IMR-90 (cell line): ENCODE measurements at regions not wholly inside any gene's neighbourhood (a gene's known extent, or its start where the extent isn't known, plus 50 kb on each side); places are given as distances from the start of the nearest gene placed in this dataset.
A peak's percentile ranks its signal among the peaks of the same experiment; 100 is the strongest.

Experiments
- ATAC-seq: fragments of 200-7000 bp; cut with Tn5 transposase; 2 replicates; pipeline ENCODE4 v1.9.1; 2020; ENCODE audit warnings: low read depth, mild to moderate bottlenecking, moderate library complexity
- BruUV-seq: library from RNA; stranded (reverse); fragments of 400-500 nt; replicated peaks from 2 replicates; lab custom pipeline; 2021; lab: Mats Ljungman, UMichigan
- CTCF ChIA-PET: fragments of 300-600 bp; formaldehyde crosslinking; extraction: SDS; loops from one replicate; lab custom pipeline; 2021; ENCODE audit warnings: antibody characterized with exemption; lab: Yijun Ruan, JAX
- POLR2A ChIA-PET: fragments of 300-600 bp; sonication (Branson Sonifier 250); formaldehyde crosslinking; loops from one replicate; lab custom pipeline; 2022; ENCODE audit warnings: antibody characterized with exemption; ENCODE audit not compliant: unreplicated experiment; lab: Charles Lee
- DNase-seq: peaks from one replicate; pipeline ENCODE4 v3.0.0; 2013
- H2AFZ ChIP-seq: replicated peaks from 2 replicates; pipeline ENCODE3; 2013; ENCODE audit warnings: low read length, mild to moderate bottlenecking; ENCODE audit not compliant: poor library complexity
- H2AK5ac ChIP-seq: 2 replicates; pipeline ENCODE4 v1.6.1; 2013; ENCODE audit warnings: low read depth, low read length, inconsistent platforms
- H2AK9ac ChIP-seq: replicated peaks from 2 replicates; pipeline ENCODE3; 2013; ENCODE audit warnings: mild to moderate bottlenecking, low read depth, low read length, moderate library complexity; ENCODE audit not compliant: poor library complexity
- H2BK120ac ChIP-seq: 2 replicates; pipeline ENCODE4 v1.6.1; 2013; ENCODE audit warnings: low read depth, low read length, inconsistent platforms
- H2BK15ac ChIP-seq: 3 replicates; pipeline ENCODE4 v1.6.1; 2013; ENCODE audit warnings: low read depth, low read length, inconsistent platforms
- H2BK20ac ChIP-seq: 2 replicates; pipeline ENCODE4 v1.6.1; 2013; ENCODE audit warnings: low read depth, mild to moderate bottlenecking, inconsistent platforms, low read length, moderate library complexity
- H2BK5ac ChIP-seq: 2 replicates; pipeline ENCODE4 v1.6.1; 2013; ENCODE audit warnings: mild to moderate bottlenecking, low read depth, low read length, inconsistent platforms; ENCODE audit not compliant: poor library complexity, severe bottlenecking
- H3K14ac ChIP-seq: replicated peaks from 2 replicates; pipeline ENCODE4 v1.6.1; 2013; ENCODE audit warnings: low read depth, low read length, inconsistent platforms
- H3K18ac ChIP-seq: 2 replicates; pipeline ENCODE4 v1.6.1; 2013; ENCODE audit warnings: low read depth, low read length, control low read depth
- H3K23ac ChIP-seq: 2 replicates; pipeline ENCODE4 v1.6.1; 2013; ENCODE audit warnings: low read depth, low read length, inconsistent platforms
- H3K27ac ChIP-seq: 2 replicates; pipeline ENCODE4 v1.5.1; 2013; ENCODE audit warnings: mild to moderate bottlenecking, control low read depth, low read length; ENCODE audit not compliant: insufficient read depth
- H3K27me3 ChIP-seq: 2 replicates; pipeline ENCODE4 v1.6.1; 2013; ENCODE audit warnings: low read length; ENCODE audit not compliant: control insufficient read depth, insufficient read depth
- H3K36me3 ChIP-seq: 2 replicates; pipeline ENCODE4 v1.6.1; 2013; ENCODE audit warnings: low read length, mixed read lengths; ENCODE audit not compliant: control insufficient read depth, insufficient read depth
- H3K4ac ChIP-seq: 2 replicates; pipeline ENCODE4 v1.6.1; 2013; ENCODE audit warnings: low read depth, low read length, inconsistent platforms
- H3K4me1 ChIP-seq: 2 replicates; pipeline ENCODE4 v1.6.1; 2013; ENCODE audit warnings: low read length, mixed read lengths; ENCODE audit not compliant: control insufficient read depth, insufficient read depth
- H3K4me2 ChIP-seq: 2 replicates; pipeline ENCODE4 v1.6.1; 2013; ENCODE audit warnings: low read depth, mild to moderate bottlenecking, control low read depth, low read length, moderate library complexity
- H3K4me3 ChIP-seq: 2 replicates; pipeline ENCODE4 v1.5.1; 2013; ENCODE audit warnings: low read depth, mild to moderate bottlenecking, control low read depth, low read length, moderate library complexity; ENCODE audit not compliant: insufficient read depth
- H3K56ac ChIP-seq: 2 replicates; pipeline ENCODE4 v1.6.1; 2013; ENCODE audit warnings: low read length, inconsistent platforms; ENCODE audit not compliant: insufficient read depth; ENCODE audit errors: extremely low read depth
- H3K79me1 ChIP-seq, 2 experiments: 2 replicates each; pipeline ENCODE4 v1.6.1; 2013; ENCODE audit warnings: low read length in 2 of 2, inconsistent platforms in 1 of 2, low read depth in 1 of 2
- H3K9ac ChIP-seq: 2 replicates; pipeline ENCODE4 v1.6.1; 2013; ENCODE audit warnings: low read depth, low read length, control low read depth
- H3K9me1 ChIP-seq: 2 replicates; pipeline ENCODE4 v1.6.1; 2013; ENCODE audit warnings: low read length, inconsistent platforms; ENCODE audit not compliant: insufficient read depth
- H3K9me3 ChIP-seq: 2 replicates; pipeline ENCODE4 v1.6.1; 2013; ENCODE audit warnings: low read length; ENCODE audit not compliant: control insufficient read depth, insufficient read depth
- H4K20me1 ChIP-seq: 2 replicates; pipeline ENCODE4 v1.6.1; 2013; ENCODE audit warnings: low read length, inconsistent platforms; ENCODE audit not compliant: insufficient read depth
- H4K5ac ChIP-seq: 2 replicates; pipeline ENCODE4 v1.6.1; 2013; ENCODE audit warnings: mild to moderate bottlenecking, low read depth, low read length, control low read depth
- H4K8ac ChIP-seq, 2 experiments: 2 replicates each; pipeline ENCODE4 v1.6.1; 2013; ENCODE audit warnings: low read depth in 2 of 2, low read length in 2 of 2, control low read depth in 1 of 2, inconsistent platforms in 1 of 2
- H4K91ac ChIP-seq: 2 replicates; pipeline ENCODE4 v1.6.1; 2013; ENCODE audit warnings: low read depth, low read length, inconsistent platforms; ENCODE audit not compliant: insufficient read depth
- CEBPB ChIP-seq: IDR thresholded peaks from 2 replicates; pipeline ENCODE4 v1.6.1; 2012; ENCODE audit warnings: low read depth, low read length, improper control_type of control experiment
- CHD1 ChIP-seq: IDR thresholded peaks from 2 replicates; pipeline ENCODE4 v1.6.1; 2012; ENCODE audit warnings: low read depth, low read length, improper control_type of control experiment
- FOS ChIP-seq: fragments of 150-350 bp; IDR thresholded peaks from 2 replicates; pipeline ENCODE4 v1.6.1; 2016; ENCODE audit warnings: low read depth, low read length
- WGBS, 2 experiments: methylation state at CpG; one replicate each; pipeline versions ENCODE4 v1.1.5 to v1.1.7; 2013; ENCODE audit warnings: missing lambda C conversion rate in 2 of 2; ENCODE audit not compliant: insufficient read length in 1 of 2; ENCODE audit errors: extremely low coverage in 2 of 2; 5-methylcytosine and 5-hydroxymethylcytosine counted together
- dilution Hi-C: fragments of 300-500 bp; cut with HindIII; formaldehyde crosslinking; loops from one replicate; pipeline ENCODE4 v1.14.3; 2018; ENCODE audit warnings: low sequenced_read_pairs; ENCODE audit not compliant: unreplicated experiment
- in situ Hi-C: fragments of 300-500 bp; cut with MboI; formaldehyde crosslinking; loops from 3 replicates; pipeline ENCODE4 v1.14.3; 2019; ENCODE audit warnings: low sequenced_read_pairs, inconsistent platforms, mixed read lengths
- intact Hi-C: fragments of 100-400 bp; cut with micrococcal nuclease; formaldehyde crosslinking; loops from 2 replicates; pipeline ENCODE4 v1.10.0; 2022
- TF ChIP-seq, protein P1 (sequence below): fragments of 150-350 bp; IDR thresholded peaks from 2 replicates; pipeline ENCODE4 v1.6.1; 2016; ENCODE audit warnings: low read depth, mild to moderate bottlenecking, low read length, moderate library complexity, borderline replicate concordance

DNA sequence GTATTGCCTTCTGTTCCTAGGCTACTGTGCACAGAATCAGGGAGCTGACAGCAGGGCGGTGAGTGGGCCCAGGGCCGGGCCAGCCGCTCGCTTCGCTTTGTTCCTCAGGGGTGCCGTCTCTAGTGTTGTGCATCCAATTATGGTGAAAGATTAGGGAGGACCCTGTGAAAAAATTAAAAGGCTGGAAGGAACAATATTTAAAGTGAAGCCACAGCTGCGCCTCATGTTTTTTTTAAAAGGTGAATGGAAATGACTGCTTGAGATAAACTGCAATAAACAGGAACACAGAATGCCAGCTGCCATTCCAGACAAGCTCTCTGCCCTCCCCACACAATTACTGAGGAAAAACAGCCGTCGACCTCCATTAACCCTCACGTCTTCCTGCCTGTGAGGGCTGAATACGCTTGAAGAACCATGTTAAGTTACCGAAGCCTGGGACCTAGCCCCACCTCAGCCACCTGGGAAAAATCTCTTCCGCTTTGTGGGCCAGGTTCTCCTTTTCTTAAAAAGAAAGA, 132.0 kb upstream of the IL12A start:
- no peak overlapping the region for H3K56ac ChIP-seq
- 0 out of 2 replicates have a peak overlapping the region, but pooled peaks have one; percentile 23 for H3K14ac ChIP-seq
- H4K20me1 ChIP-seq: peaks cover 22% of the 10 kb centered on the region; the same call in 1 of the 2 replicates
- H3K4me2 ChIP-seq: no peak overlapping the region
- WGBS, 2 experiments: no CpG with 5 or more reads among the region's 13 CpGs
- peak overlapping the region; percentile 91 for H3K4ac ChIP-seq
- H3K4me1 ChIP-seq: peaks cover 29% of the 10 kb centered on the region
- peak overlapping the region; percentile 77; the same call in 2 of the 3 replicates for H2BK15ac ChIP-seq
- no TSS peak for BruUV-seq
- dilution Hi-C loops: no loop called here
- H3K9me3 ChIP-seq: no peaks in the 10 kb centered on the region
- peak overlapping the region; percentile 47; the same call in 1 of the 2 replicates for H4K91ac ChIP-seq
- POLR2A ChIA-PET: no interaction called here
- peak overlapping the region; percentile 95; the same call in 1 of the 2 replicates for H2BK20ac ChIP-seq
- peak overlapping the region; percentile 6 to 76; a peak in 3 of 4 replicates for H4K8ac ChIP-seq
- 0 out of 2 replicates have a peak overlapping the region, but pooled peaks have one; percentile 16 for H3K27ac ChIP-seq
- peaks cover 26% of the 10 kb centered on the region for H3K9me1 ChIP-seq
- CTCF ChIA-PET: interaction anchor here (1.1 kb wide), 1 partner anchor 28 kb away, joined by 3 read pairs; no protein-coding TSS in a partner anchor
- TF ChIP-seq CEBPB (no peak), CHD1 (no peak), FOS (no peak)
- TF ChIP-seq, protein P1, sequence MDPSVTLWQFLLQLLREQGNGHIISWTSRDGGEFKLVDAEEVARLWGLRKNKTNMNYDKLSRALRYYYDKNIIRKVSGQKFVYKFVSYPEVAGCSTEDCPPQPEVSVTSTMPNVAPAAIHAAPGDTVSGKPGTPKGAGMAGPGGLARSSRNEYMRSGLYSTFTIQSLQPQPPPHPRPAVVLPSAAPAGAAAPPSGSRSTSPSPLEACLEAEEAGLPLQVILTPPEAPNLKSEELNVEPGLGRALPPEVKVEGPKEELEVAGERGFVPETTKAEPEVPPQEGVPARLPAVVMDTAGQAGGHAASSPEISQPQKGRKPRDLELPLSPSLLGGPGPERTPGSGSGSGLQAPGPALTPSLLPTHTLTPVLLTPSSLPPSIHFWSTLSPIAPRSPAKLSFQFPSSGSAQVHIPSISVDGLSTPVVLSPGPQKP: no peak
- ATAC-seq (no peak), DNase-seq (no peak)
- peak overlapping the region; percentile 66; the same call in 1 of the 2 replicates for H4K5ac ChIP-seq
- intact Hi-C loops: no loop called here
- H2BK5ac ChIP-seq: no peak overlapping the region
- in situ Hi-C loops: no loop called here
- H3K79me1 ChIP-seq: peaks cover 36 to 69% of the 10 kb centered on the region in 2 experiments
- no peak overlapping the region for H3K9ac ChIP-seq
- H2AFZ ChIP-seq: no peak overlapping the region
- H3K4me3 ChIP-seq: no peak overlapping the region
- H3K18ac ChIP-seq: peak overlapping the region; percentile 38
- no peak overlapping the region; the same call in 1 of the 2 replicates for H2BK120ac ChIP-seq
- no peak overlapping the region for H3K23ac ChIP-seq
- peak overlapping the region; percentile 13 for H2AK9ac ChIP-seq
- no peaks in the 10 kb centered on the region for H3K36me3 ChIP-seq
- peak overlapping the region; percentile 51; the same call in 1 of the 2 replicates for H2AK5ac ChIP-seq
- H3K27me3 ChIP-seq: no peaks in the 10 kb centered on the region
